Endodermal cell (in vitro differentiated cells): ENCODE measurements at regions not wholly inside any gene's neighbourhood (a gene's known extent, or its start where the extent isn't known, plus 50 kb on each side); places are given as distances from the start of the nearest gene placed in this dataset.

ENCODE experiments used
- DNase-seq: peaks from one replicate; pipeline ENCODE4 v3.0.0-alpha.2; 2017
- H3K27ac ChIP-seq: 2 replicates; pipeline ENCODE4 v1.5.1; 2013; ENCODE audit warnings: mild to moderate bottlenecking, low read depth, low read length, moderate library complexity
- H3K27me3 ChIP-seq: 2 replicates; pipeline ENCODE4 v1.6.1; 2013; ENCODE audit warnings: mild to moderate bottlenecking, low read length, moderate library complexity; ENCODE audit not compliant: insufficient read depth, control insufficient read depth, poor library complexity, severe bottlenecking
- H3K36me3 ChIP-seq: 2 replicates; pipeline ENCODE4 v1.7.0; 2013; ENCODE audit warnings: mild to moderate bottlenecking, low read length, moderate library complexity; ENCODE audit not compliant: control insufficient read depth, insufficient read depth
- H3K4me1 ChIP-seq: one replicate; pipeline ENCODE4 v1.7.0; 2013; ENCODE audit warnings: low read length; ENCODE audit not compliant: control insufficient read depth, insufficient read depth
- H3K4me3 ChIP-seq: 2 replicates; pipeline ENCODE4 v1.5.1; 2013; ENCODE audit warnings: mild to moderate bottlenecking, low read length, moderate library complexity
- H3K9ac ChIP-seq: 2 replicates; pipeline ENCODE4 v1.6.1; 2013; ENCODE audit warnings: mild to moderate bottlenecking, low read length, moderate library complexity; ENCODE audit not compliant: poor library complexity, severe bottlenecking; ENCODE audit errors: extremely low read depth
- H3K9me3 ChIP-seq: 2 replicates; pipeline ENCODE4 v1.6.1; 2013; ENCODE audit warnings: mild to moderate bottlenecking, low read length, moderate library complexity; ENCODE audit not compliant: control insufficient read depth
- H3K27ac Mint-ChIP-seq: 2 replicates; pipeline ENCODE4 v1.8.0; 2020; ENCODE audit warnings: mixed read lengths
- H3K27me3 Mint-ChIP-seq: 2 replicates; pipeline ENCODE4 v1.8.0; 2021; ENCODE audit warnings: mild to moderate bottlenecking, mixed read lengths; ENCODE audit not compliant: insufficient read depth
- H3K36me3 Mint-ChIP-seq: 2 replicates; pipeline ENCODE4 v1.8.0; 2020; ENCODE audit warnings: low read depth, mixed read lengths
- H3K4me1 Mint-ChIP-seq: 2 replicates; pipeline ENCODE4 v1.8.0; 2020; ENCODE audit warnings: mixed read lengths
- H3K4me3 Mint-ChIP-seq: 2 replicates; pipeline ENCODE4 v1.8.0; 2020; ENCODE audit warnings: mild to moderate bottlenecking, moderate library complexity, mixed read lengths
- H3K9me3 Mint-ChIP-seq: 2 replicates; pipeline ENCODE4 v1.8.0; 2020; ENCODE audit warnings: mild to moderate bottlenecking, mixed read lengths
- WGBS, 2 experiments: methylation state at CpG; one replicate each; pipeline versions ENCODE4 v1.1.5 to v1.1.7; 2013; ENCODE audit warnings: missing lambda C conversion rate in 2 of 2, mixed read lengths in 1 of 2; ENCODE audit not compliant: insufficient coverage in 1 of 2, insufficient read length in 1 of 2; 5-methylcytosine and 5-hydroxymethylcytosine counted together
- TF ChIP-seq, protein P1 (sequence below): fragments of 200-600 bp; sonication (generic); conservative IDR thresholded peaks from 2 replicates; pipeline ENCODE4 v1.5.0; 2021; ENCODE audit warnings: antibody characterized with exemption, mild to moderate bottlenecking

DNA sequence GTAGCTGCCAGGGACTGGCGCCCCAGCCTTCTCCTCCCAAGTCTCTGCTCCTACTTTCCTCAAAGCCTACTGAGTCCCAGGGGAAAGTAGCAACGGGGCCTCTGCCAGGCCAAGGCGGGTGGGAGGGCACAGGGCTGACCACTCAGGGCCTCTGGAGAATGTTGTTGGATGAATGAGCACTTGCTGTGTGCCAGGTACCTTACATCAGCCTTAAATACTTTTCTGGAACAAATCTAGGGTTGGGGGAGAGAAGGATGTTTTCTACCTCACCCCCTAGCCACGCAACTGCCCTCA is 119.3 kb upstream of the ZBTB40 start:
- no peak for DNase-seq
- Mint-ChIP-seq H3K4me3 (no peak overlapping the region), H3K27ac (no peak overlapping the region), H3K36me3 (no peaks in the 10 kb centered on the region), H3K9me3 (no peaks in the 10 kb centered on the region), H3K4me1 (no peaks in the 10 kb centered on the region), H3K27me3 (peaks cover 6% of the 10 kb centered on the region)
- H3K27me3 ChIP-seq, result no peaks in the 10 kb centered on the region
- WGBS, 2 experiments, result 90 to 100% methylated on average over 1 to 4 of the region's 4 CpGs
- H3K36me3 ChIP-seq, result no peaks in the 10 kb centered on the region
- no peaks in the 10 kb centered on the region for H3K4me1 ChIP-seq
- TF ChIP-seq, protein P1, sequence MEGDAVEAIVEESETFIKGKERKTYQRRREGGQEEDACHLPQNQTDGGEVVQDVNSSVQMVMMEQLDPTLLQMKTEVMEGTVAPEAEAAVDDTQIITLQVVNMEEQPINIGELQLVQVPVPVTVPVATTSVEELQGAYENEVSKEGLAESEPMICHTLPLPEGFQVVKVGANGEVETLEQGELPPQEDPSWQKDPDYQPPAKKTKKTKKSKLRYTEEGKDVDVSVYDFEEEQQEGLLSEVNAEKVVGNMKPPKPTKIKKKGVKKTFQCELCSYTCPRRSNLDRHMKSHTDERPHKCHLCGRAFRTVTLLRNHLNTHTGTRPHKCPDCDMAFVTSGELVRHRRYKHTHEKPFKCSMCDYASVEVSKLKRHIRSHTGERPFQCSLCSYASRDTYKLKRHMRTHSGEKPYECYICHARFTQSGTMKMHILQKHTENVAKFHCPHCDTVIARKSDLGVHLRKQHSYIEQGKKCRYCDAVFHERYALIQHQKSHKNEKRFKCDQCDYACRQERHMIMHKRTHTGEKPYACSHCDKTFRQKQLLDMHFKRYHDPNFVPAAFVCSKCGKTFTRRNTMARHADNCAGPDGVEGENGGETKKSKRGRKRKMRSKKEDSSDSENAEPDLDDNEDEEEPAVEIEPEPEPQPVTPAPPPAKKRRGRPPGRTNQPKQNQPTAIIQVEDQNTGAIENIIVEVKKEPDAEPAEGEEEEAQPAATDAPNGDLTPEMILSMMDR, result no peak
- H3K9ac ChIP-seq, result no peak overlapping the region
- no peaks in the 10 kb centered on the region for H3K9me3 ChIP-seq
- no peak overlapping the region for H3K27ac ChIP-seq
- no peak overlapping the region for H3K4me3 ChIP-seq

DNA sequence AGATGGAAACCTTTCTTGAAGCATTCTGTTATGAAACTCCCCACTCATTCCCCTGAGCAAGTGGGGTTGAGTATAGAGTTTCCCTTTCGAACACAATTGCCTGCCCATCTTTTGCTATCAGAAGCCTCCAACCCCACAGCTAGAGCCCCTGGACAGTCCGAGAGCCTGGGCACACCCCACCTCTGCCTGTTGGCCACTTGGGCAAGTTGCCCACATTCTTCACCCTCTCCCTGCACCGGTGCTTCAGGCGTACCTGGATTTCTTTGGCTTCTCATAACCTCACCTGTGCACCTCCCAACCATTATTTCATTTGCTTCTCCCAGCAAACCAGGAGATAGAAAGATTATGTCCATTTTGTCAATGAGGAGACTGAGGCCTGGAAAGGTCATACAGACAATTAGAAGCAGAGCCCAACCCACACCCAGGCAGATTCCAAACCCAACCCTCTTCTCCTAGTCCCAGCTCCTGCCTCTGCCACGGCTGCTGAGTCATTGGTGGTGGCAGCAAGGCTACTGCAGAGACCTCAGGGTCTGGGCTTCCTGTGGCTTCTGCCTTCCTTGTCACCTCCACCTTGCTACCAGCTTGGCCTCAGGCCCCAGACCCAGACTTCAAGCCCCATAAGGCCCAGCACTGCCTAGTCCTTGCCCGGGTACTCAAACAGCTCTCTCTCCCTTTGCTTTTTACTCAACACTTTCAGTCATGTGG is 118.7 kb upstream of the ZBTB40 start:
- no peaks in the 10 kb centered on the region for H3K27me3 ChIP-seq
- H3K36me3 ChIP-seq, result no peaks in the 10 kb centered on the region
- no peaks in the 10 kb centered on the region for H3K9me3 ChIP-seq
- 92 to 93% methylated on average over 3 to 6 of the region's 6 CpGs for WGBS, 2 experiments
- H3K4me1 ChIP-seq, result no peaks in the 10 kb centered on the region
- Mint-ChIP-seq H3K27me3 (peaks cover 6% of the 10 kb centered on the region), H3K4me3 (no peak overlapping the region), H3K27ac (no peak overlapping the region), H3K9me3 (no peaks in the 10 kb centered on the region), H3K4me1 (no peaks in the 10 kb centered on the region), H3K36me3 (no peaks in the 10 kb centered on the region)
- no peak overlapping the region for H3K27ac ChIP-seq
- H3K9ac ChIP-seq, result no peak overlapping the region
- DNase-seq, result no peak
- TF ChIP-seq, protein P1, result no peak
- H3K4me3 ChIP-seq, result no peak overlapping the region

DNA sequence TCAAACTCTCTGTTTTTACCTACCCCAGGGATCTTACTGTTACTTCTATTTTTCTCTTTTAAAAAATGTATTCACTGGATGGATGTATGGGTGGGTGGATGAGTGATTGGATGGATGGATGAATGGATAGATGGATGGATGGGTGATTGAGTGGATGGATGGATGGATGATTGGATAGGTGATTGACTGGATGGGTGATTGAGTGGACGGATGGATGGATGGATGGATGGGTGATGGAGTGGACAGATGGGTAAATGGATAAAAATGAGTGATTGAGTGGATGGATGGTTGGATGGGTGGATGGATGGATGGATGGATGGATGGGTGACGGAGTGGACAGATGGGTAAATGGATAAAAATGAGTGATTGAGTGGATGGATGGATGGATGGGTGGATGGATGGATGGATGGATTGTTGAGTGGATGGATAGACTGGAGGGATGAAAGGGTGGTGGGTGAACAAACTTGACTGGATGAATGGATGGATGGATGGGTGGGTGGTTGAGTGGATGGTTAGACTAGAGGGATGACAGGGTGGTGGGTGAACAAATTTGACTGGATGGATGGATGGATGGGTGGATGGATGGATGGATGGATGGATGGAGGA is 118.0 kb upstream of the ZBTB40 start:
- Histone ChIP-seq H3K27me3 (no peaks in the 10 kb centered on the region), H3K9me3 (no peaks in the 10 kb centered on the region), H3K36me3 (no peaks in the 10 kb centered on the region), H3K4me1 (no peaks in the 10 kb centered on the region), H3K27ac (no peak overlapping the region), H3K4me3 (no peak overlapping the region), H3K9ac (no peak overlapping the region)
- 83 to 92% methylated on average over 2 of the region's 2 CpGs for WGBS, 2 experiments
- peaks cover 8% of the 10 kb centered on the region for H3K27me3 Mint-ChIP-seq
- H3K27ac Mint-ChIP-seq, result no peak overlapping the region
- H3K4me1 Mint-ChIP-seq, result no peaks in the 10 kb centered on the region
- TF ChIP-seq, protein P1, result no peak
- no peaks in the 10 kb centered on the region for H3K9me3 Mint-ChIP-seq
- H3K36me3 Mint-ChIP-seq, result no peaks in the 10 kb centered on the region
- H3K4me3 Mint-ChIP-seq, result no peak overlapping the region
- no peak for DNase-seq
